Activated CD4-positive, alpha-beta T cell treated with anti-CD3 and anti-CD28 coated beads, Interleukin-2, Interleukin-6, amounts not matched to agents 100 ng/mL and 50 ng/mL, durations not matched to agents 16 hours and 8 hours (primary cell): ENCODE measurements at regions not wholly inside any gene's neighbourhood (a gene's known extent, or its start where the extent isn't known, plus 50 kb on each side); places are given as distances from the start of the nearest gene placed in this dataset.

ENCODE experiments used
- DNase-seq: peaks from one replicate; pipeline ENCODE4 v3.0.0-alpha.2; 2020

DNA sequence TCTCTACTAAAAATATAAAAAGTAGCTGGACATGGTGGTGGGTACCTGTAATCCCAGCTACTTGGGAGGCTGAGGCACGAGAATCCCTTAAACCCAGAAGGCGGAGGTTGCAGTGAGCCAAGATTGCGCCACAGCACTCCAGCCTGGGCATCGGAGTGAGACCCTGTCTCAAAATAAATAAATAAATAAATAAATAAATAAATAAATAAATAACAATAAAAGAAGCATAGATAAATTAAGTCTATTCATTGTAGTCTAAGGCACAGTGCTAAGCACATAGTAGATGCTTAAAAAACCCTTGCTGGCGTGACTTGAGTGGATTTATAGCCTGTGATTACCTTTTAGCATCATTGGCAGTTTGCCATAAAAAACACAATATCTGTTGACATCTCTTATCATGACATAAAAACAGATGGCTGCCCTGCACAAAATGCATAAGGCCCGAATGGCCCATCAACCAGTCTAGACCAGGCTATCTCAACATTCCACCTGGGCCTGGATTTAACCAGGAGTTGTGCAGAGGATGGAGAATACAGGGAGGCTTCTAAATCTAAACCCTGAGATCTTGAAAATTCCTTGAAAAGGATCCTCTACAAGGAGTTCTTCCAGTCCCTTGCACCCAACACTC is 94.9 kb downstream of the PRLHR start:
- no peak for DNase-seq

DNA sequence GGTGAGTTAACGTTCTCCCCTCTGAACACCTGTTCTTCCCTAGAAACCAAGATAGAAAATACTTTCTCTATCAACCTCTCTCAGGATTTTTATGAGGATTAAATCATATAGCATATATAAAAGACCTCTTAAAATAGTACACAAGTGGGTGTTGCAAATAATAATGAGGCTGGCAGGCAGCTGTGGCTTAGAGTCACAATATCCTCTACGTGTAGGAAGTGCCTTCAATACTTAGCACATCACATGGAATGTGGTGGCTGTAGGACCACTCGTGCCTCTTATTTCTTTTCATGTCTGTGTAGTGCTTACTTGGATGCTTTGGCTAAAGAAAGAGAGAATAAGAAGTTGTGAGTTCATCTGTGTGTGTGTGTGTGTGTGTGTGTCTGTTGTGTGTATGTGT is 96.3 kb downstream of the PRLHR start:
- no peak for DNase-seq

DNA sequence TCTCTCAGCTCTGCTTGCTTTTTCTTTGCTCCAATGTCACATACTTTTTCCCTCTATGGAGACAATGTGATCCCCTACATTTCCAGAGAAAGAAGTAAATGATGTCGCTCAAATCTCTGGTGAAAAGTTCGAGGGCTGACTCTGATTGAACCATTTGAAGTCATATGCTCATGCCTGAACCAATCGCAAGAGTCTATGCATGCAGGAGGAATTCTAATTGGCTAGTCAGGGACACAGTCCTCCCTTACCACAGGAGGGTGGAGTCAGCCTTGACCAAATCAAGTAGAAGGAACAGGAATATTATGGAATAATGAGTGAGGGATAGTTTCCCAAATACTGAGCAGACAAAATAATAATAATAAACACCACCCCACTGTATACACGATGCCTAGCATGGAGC is 96.8 kb downstream of the PRLHR start:
- DNase-seq, result no peak

DNA sequence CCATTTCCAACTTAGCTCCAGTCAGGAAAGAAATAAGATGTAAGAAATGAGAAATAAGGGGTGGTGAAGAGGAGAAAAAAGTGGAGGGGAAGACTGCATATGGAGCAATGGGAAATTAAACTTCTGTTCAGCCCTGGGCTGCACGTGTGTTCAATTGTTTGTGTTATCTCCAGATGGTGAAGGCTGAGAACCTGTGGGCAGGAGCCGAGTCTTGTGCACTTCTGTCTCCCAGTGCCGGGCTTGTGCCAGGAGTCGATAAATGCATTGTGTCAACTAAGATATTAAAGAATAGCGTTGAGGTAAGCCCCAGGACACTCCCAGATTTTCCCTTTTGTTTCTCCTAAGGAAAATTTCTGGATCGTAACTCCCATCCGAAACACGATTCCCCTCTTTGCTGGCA is 98.2 kb downstream of the PRLHR start:
- DNase-seq, result no peak

DNA sequence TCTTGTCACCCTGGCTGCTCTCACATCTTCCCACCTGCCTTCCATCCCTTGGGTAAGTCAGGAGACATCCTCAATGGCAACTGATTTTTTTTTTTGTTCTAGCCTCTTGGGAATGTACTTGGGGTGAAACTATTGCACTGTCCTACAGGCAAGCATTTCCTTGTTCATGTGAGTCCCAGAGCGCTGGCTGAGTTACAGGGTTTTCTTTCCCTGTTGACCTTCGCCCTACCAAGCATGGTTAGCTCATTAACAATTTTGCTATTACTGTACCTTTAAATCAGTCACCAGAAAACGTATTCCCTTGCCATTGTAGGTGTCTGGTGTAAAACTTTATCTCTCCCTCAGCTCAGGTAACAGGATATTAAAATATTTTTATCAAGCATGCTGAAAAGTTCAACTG is 98.9 kb downstream of the PRLHR start:
- no peak for DNase-seq

DNA sequence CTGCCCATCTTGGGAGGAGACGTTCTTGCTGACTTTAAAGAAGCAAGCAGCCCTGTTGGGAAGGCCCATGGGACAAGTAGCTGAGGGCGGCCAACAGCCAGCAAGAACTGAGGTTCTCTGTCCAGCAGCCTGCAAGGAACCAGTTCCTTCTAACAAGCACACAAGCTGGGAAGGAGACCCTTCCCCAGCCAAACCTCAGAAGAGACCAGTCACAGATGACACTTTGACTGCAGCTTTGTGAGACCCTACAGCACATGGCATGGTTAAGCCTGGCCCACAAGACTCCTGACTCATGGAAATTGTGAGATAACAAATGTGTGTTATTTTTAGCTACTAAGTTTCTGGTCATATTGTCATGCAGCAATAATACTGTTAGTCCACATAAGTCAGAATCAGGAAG is 99.9 kb downstream of the PRLHR start:
- DNase-seq, result no peak

DNA sequence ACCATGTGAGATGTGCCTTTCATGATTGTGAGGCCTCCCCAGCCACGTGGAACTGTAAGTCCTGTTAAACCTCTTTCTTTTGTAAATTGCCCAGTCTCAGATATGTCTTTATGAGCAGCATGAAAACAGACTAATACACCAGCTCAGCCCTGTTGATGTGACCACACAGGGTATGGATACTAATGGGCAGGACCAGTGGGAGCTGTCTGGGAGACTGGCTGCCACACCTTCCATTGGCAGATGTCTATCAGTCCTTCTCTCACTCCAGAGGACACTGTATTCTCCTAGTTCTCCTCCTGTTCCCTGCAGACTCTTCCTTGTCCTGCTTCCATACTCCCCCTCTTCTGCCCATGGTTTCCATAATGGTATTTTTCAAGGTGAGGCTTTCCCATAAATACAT is 104.4 kb downstream of the PRLHR start:
- no peak for DNase-seq

DNA sequence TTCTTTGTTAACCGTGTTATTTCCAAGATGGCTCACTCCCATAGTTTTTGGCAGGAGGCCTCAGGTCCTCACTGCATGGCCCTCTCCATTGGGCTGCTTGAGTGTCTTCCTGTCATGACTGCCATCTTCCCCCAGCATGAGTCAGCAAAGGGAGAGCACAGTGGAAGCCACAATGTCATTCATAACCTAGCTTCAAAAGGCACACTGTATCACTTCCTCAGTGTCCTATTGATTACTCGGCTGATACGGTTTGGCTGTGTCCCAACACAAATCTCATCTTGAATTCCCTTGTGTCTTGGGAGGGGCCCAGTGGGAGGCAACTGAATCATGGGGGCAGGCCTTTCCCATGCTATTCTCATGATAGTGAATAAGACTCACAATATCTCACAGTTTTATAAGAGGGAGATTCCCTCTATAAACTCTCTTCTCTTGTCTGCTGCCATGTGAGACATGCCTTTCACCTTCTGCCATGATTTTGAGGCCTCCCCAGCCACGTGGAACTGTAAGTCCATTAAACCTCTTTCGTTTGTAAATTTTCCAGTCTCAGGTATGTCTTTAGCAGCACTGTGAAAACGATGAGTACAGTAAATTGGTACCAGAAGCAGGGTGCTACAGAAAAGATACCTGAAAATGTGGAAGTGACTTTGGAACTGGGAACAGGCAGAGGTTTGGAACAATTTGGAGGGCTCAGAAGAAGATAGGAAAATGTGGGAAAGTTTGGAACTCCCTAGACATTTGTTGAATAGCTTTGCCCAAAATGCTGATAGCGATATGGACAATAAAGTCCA is 106.5 kb downstream of the PRLHR start:
- no peak for DNase-seq

DNA sequence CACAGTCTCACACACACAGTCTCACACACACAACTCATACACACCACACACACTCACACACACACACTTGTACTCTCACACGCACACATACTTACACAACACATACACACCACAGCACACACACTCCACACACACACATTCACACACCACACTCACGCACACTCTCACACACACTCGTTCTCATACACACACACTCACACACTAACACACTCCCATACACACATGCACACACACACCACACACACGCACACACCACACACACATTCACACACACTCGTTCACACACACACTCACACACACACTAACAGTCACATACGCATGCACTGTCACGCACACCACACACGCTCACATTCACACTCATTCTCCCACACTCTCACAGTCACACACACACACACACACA is 109.8 kb downstream of the PRLHR start:
- DNase-seq, result no peak

DNA sequence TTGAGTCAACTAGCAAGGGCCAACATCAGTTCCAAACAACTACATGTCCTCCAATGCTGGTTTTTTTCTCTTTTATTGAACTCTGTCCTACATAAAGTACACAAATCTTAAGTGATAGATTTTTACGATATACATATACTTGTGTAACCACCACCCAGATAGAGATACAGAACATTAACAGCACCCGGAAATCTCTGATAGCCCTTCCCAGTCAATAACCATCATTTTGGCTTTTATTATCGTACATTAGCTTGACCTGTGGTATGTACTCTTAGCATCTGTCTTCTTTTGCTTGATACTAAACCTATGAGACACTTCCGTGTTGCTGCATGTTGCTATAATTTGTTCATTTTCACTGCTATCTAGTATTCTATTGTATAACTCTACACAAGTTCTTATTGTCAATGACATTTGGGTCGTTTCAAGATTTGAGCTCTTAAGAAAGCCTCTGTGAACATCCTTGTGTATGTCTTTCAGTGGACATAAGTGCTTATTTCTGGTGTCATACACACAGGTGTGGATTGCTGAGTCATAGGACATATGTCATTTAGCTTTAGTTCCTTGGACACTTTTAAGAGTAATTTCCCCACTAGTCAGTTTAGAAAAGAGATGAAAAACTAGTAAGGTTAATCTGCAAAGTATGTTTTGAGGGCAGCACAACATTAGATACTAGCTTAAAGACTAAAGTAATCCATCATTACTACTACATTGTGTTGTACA is 111.1 kb downstream of the PRLHR start:
- DNase-seq, result no peak

DNA sequence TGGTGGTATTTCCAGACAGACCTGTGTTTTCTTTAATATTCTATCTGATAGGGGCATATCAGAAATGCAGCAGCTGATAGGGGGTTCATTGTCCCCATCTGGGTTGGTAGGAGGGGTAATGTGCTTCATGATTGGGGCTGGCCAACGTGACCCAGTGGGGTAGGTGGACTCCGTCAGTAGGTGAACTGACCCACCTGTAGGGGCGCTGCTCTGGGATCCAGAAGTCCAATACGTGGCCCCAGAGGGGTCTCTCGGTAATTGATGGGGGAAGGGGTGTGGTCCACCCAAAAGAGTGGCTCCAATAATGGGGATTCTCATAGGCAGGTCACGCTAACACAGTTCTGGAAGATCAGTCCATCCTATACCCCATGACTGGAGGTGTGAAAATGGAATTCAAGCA is 112.0 kb downstream of the PRLHR start:
- DNase-seq, result no peak

DNA sequence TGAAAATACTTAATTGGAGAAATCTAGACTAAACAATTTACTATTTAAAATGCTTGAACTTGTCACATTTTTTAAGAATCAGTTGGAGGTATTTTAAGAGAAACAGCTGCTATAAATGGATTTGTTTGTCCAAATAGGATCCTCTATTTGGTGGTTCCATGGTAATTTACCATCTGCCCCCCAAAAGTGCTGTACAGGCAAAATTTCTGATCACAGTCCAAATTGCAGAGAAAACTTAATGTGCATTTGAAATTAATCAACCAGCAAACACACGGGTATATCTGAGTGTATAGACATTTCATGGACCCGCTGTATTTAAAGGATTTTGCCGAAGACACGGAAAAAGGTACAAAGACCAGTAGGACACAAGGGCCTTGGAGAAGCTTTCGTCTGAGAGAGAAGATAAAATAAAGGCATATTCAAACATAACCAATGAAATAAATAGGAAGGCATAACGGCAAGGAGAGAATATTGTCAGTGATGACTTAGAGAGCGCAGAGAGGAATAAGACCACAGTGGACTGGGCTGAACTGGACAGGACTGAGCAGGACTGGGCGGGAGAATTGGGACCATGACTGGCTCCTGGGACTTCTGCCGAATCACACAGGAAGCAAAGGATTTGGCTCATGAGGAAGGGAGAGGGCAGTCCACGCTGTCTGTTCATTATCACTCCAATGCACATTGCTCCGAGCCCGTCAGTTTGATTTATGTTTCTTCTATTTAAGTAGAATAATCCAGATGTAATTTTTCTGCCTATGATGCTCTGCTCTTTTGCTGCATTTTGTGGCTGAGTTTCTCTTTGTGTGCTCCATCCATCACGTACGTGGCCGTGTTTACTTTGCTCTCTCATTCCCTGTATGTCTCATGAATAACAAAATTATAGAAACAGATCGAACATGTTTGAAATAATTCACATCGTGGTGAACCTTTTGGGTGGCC is 112.8 kb downstream of the PRLHR start:
- DNase-seq, result no peak

DNA sequence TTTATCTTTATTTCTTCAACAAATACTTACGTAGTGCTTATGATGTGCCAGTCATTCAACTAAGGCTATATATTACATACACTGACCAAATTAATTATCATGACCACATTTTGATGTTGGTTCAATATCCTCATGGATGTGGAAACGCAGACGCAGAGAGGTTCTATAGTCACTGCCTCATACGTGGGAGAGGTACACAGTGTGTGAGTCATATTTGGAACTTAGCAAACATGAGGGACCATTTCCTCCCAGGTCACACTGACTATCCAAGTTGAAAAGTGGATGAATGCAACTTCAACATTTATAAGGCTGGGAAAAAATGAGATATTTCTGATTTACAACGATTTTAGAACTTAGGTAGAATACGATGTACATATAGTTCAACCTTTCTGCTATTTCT is 113.6 kb downstream of the PRLHR start:
- no peak for DNase-seq

DNA sequence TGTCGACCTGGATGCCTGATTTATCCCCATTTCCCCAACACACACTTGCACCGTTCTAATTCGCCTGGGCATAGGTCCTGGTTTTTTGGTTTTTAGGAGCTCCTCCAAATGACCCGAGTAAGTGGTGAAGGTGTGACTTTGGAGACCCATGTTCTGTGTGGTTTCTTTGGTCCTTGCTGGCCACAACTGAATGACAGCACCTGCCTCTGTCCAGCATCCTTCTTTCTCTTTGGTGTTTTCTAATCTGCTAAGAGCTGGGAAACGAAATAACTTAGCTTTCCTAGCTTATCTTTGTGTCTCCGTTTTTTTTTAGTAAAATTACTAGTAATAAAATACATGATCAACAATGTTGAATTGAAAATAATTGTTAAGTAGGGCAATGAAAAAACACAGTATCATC is 120.2 kb downstream of the PRLHR start:
- no peak for DNase-seq

DNA sequence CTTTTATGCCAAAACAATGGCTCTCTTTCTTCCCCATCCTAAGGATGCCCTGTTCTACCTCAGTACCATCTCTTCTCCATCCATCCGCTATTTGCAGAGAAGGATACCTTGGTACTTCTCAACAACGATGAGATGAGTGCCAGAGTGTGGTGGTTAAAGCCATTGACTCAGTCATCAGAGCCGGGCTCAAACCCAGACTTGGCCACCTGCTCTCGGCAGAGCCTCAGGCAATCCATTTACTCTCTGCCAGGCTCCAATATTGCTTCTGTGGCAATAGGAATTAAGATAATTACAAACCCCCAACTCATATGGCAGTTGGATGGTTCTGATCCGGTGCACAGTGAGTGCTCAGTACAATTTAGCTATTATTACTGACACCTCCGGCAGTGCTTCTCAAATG is 121.3 kb downstream of the PRLHR start:
- no peak for DNase-seq

DNA sequence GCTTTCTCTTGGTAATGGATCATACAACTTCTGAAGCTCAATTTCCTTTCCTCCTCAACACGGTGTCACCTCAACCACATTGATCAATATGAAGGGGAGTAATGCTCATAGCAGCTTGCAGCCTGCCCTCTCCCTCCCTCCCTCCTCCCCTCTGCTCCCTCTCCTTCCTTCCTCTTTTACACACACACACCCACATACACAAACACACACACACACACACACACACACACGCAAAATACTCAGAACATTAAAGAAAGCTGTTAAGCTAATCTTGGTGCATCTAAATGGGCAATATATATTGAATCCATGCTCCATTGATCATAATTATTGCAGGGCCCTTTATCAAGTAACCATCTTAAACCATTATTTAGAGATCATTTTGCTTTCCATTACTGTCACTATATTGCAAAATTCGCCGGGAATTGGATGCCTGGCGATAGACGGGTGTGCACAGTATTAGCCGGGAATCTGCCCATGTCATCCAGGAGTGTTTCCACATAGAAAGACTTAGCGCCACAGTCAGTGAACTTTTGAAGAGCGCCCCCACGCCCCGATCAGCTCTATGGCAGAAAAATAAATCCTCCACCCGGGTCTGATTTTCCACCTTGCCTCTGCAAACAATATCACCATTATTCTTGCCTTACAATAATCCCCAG is 122.0 kb downstream of the PRLHR start:
- DNase-seq, result no peak

DNA sequence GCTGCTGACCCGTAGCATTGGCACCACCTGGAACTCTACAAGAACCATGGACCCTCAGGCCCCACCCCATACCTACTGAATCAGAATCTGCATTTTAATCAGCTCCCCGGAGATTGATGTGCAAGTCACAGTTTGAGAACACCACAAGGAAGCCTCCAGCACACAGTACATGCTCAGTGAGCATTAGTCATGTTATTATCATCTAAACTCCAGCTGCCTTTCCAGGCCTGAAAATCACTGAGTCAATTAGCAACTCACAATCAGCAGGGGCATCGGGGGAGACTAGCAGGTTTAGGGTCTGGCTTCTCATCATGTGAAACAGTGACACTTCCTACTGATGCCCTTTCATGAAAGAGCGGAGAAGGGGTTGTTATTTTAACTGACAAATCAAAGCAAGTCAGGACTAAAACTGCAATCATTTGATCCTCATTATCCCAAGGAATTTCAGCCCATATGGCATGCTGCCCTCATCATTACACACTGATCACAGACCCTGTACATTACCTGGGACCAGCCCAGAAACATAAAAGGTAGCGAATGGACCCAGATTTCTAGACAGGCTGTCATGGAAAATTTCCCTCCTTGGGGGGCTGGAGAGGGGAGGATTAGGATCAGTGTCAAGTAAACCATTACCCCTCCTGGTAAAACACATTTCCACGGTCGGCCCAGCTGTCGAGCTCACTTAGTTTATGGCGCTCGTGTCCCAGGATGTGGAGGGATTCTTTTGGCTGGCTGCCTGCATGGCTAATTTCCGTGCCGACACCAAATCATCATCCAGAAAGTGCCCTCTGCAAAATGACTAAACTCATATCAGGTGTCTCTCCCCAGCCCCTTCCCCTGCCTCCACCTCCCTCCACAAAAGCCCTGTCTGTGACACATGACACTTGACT is 122.8 kb downstream of the PRLHR start:
- DNase-seq, result no peak

DNA sequence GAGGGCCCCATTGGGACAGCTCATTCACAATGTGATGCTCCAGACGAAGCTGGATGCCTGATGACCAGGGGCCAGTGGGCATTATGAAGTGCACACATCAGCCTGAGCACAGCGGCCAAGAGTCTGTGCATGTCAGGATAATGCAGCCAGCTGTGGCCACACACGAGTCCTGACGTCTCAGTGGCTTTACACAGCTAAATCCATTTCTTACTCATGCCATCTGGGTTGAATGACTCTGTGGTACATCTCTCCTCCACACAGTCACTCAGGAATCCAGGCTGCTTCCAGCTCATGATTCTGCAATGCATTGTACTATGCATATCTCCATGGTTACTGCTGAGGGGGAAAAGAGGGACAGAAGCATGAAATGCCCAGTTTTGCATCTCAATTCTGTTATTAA is 123.6 kb downstream of the PRLHR start:
- DNase-seq, result no peak

DNA sequence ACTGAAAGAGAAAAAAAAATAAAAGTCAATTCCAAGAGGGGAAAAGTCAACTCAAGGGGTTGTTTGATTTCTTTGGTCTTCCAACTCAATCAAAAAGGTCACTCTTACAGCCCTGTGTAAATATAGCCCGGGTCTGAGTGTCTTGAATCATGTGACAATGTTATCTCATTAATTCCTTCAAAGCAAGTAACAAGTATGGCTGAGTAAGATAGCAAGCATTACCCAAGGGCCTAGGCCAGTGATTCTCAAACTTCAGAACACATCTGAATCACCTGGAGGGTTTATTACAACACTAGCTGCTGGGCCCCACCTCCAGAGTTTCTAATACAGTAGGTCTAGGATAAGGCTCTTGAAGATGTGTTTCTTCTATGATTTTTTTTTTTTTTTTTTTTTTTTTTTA is 125.0 kb downstream of the PRLHR start:
- no peak for DNase-seq

DNA sequence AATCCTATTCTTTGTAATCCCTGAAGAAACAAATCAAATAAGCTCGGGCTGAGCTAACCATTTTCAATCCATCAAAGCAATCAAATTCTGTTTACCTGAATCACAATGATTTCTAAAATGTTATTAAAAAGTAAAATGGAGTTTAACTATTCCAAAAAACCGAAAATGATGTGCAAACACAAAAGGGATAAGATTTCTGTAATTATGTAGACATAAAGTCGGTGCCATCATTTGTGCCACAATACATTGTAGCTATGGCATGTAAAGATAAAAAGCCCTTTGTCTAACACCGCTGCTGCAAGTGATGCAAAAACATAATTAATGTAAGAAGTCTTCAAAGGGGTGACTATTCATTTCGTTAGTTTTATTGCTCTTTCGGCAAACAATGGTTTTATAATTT is 125.1 kb upstream of the FAM204A start:
- DNase-seq, result no peak

DNA sequence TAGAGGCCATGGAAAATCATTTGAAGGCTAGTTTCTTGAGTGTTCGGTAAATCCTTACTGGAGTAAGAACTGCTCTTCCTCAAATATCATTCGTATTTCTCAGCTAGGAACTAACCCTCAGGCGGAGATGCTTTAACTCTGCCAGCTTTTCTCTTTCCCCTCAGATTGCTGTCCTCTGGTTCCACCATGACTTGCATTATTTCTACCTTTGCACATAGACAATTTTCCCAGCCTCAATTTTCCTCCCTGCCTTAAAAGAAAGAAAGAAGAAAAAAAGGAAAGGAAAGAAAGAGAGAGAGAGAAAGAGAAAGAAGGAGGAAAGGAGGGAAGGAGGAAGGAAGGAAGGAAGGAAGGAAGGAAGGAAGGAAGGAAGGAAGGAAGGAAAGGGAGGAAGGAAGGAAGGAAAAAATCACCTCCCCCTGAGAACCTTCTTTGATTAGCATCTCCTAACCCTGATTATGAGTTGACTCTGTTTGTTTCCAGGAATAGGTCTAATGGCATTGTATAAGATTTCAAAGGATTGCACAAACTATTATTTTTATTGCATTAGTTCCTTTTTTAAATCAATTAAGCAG is 123.3 kb upstream of the FAM204A start:
- DNase-seq, result no peak
